Astrocyte (in vitro differentiated cells and primary cell): ENCODE measurements at regions not wholly inside any gene's neighbourhood (a gene's known extent, or its start where the extent isn't known, plus 50 kb on each side); places are given as distances from the start of the nearest gene placed in this dataset.

Source experiments
- DNase-seq: peaks from one replicate; pipeline ENCODE4 v3.0.0-alpha.2; 2010; ENCODE audit warnings: low read depth
- FAIRE-seq: peaks from 2 replicates; lab custom pipeline; 2011; peaks lifted over from hg19 to GRCh38; lab: Jason Lieb, UNC
- H2AFZ ChIP-seq: 2 replicates; pipeline ENCODE4 v1.6.0; 2012; ENCODE audit warnings: low read depth, low read length, inconsistent platforms
- H3K27ac ChIP-seq: 2 replicates; pipeline ENCODE4 v1.5.1; 2011; ENCODE audit warnings: low read depth, low read length, inconsistent platforms
- H3K27me3 ChIP-seq: 2 replicates; pipeline ENCODE4 v1.6.0; 2011; ENCODE audit warnings: low read length, inconsistent platforms; ENCODE audit not compliant: insufficient read depth
- H3K36me3 ChIP-seq: 2 replicates; pipeline ENCODE4 v1.5.1; 2011; ENCODE audit warnings: low read length, inconsistent platforms; ENCODE audit not compliant: insufficient read depth
- H3K4me1 ChIP-seq: 2 replicates; pipeline ENCODE4 v1.5.1; 2011; ENCODE audit warnings: low read length, inconsistent platforms; ENCODE audit not compliant: insufficient read depth
- H3K4me2 ChIP-seq: 2 replicates; pipeline ENCODE4 v1.6.0; 2012; ENCODE audit warnings: low read length, inconsistent platforms
- H3K4me3 ChIP-seq: 2 replicates; pipeline ENCODE4 v1.5.1; 2011; ENCODE audit warnings: low read depth, mild to moderate bottlenecking, low read length, inconsistent platforms; ENCODE audit not compliant: insufficient read depth
- H3K79me2 ChIP-seq: 2 replicates; pipeline ENCODE4 v1.6.0; 2012; ENCODE audit warnings: mild to moderate bottlenecking, low read length, inconsistent platforms; ENCODE audit not compliant: insufficient read depth
- H3K9ac ChIP-seq: 2 replicates; pipeline ENCODE4 v1.6.0; 2012; ENCODE audit warnings: mild to moderate bottlenecking, low read length, inconsistent platforms
- H3K9me3 ChIP-seq: 2 replicates; pipeline ENCODE4 v1.5.1; 2012; ENCODE audit warnings: low read depth, mild to moderate bottlenecking, low read length, inconsistent platforms; ENCODE audit not compliant: insufficient read depth
- H4K20me1 ChIP-seq: 2 replicates; pipeline ENCODE4 v1.6.0; 2012; ENCODE audit warnings: low read length, inconsistent platforms; ENCODE audit not compliant: insufficient read depth
- H3K27ac Mint-ChIP-seq: one replicate; pipeline ENCODE4 v1.8.0; 2021; ENCODE audit warnings: mild to moderate bottlenecking, mixed read lengths; ENCODE audit not compliant: unreplicated experiment
- H3K27me3 Mint-ChIP-seq: one replicate; pipeline ENCODE4 v1.8.0; 2021; ENCODE audit warnings: low read depth, mixed read lengths; ENCODE audit not compliant: unreplicated experiment
- H3K36me3 Mint-ChIP-seq: one replicate; pipeline ENCODE4 v1.8.0; 2021; ENCODE audit warnings: low read depth, mixed read lengths; ENCODE audit not compliant: unreplicated experiment
- H3K4me1 Mint-ChIP-seq: one replicate; pipeline ENCODE4 v1.8.0; 2021; ENCODE audit warnings: low read depth, mixed read lengths; ENCODE audit not compliant: unreplicated experiment
- H3K4me3 Mint-ChIP-seq: one replicate; pipeline ENCODE4 v1.8.0; 2021; ENCODE audit warnings: mild to moderate bottlenecking, moderate library complexity, mixed read lengths; ENCODE audit not compliant: unreplicated experiment
- H3K9me3 Mint-ChIP-seq: one replicate; pipeline ENCODE4 v1.8.0; 2021; ENCODE audit warnings: mild to moderate bottlenecking, mixed read lengths; ENCODE audit not compliant: unreplicated experiment
- EZH2 ChIP-seq: IDR thresholded peaks from 2 replicates; pipeline ENCODE4 v1.6.1; 2012; ENCODE audit warnings: mild to moderate bottlenecking, low read length, inconsistent platforms; ENCODE audit not compliant: insufficient read depth
- TF ChIP-seq, protein P1 (sequence below): IDR thresholded peaks from 2 replicates; pipeline ENCODE4 v1.5.1; 2011; ENCODE audit warnings: low read depth, mild to moderate bottlenecking, inconsistent platforms, low read length, moderate library complexity; ENCODE audit not compliant: insufficient read depth

DNA sequence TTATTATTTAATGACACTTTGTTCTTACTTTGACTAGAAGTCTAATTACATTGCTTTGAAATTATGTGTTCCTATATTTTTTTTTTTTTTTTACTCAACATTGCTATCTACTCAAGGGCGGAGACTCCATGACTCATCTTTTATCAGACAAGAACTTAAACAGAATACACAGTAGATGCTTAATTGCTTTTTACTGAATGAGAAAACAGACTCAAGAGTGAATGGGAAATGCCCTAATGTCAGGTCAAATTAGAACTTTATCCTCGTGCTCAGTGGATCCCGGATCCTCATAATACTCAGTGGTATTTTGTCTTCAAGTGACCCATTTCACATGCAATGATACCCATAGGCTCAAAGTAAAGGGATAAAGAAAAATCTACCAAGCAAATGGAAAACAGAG, 954.5 kb upstream of the IGFBP7 start:
- no peak overlapping the region for H3K9ac ChIP-seq
- H4K20me1 ChIP-seq, result no peaks in the 10 kb centered on the region
- no peak overlapping the region for H3K27ac Mint-ChIP-seq
- no peak overlapping the region for H3K4me2 ChIP-seq
- H3K9me3 ChIP-seq, result no peaks in the 10 kb centered on the region
- no peaks in the 10 kb centered on the region for H3K36me3 ChIP-seq
- no peaks in the 10 kb centered on the region for H3K27me3 ChIP-seq
- no peak overlapping the region for H2AFZ ChIP-seq
- H3K4me1 ChIP-seq, result no peaks in the 10 kb centered on the region
- no peaks in the 10 kb centered on the region for H3K27me3 Mint-ChIP-seq
- no peaks in the 10 kb centered on the region for H3K9me3 Mint-ChIP-seq
- DNase-seq (no peak), FAIRE-seq (no peak)
- no peak overlapping the region for H3K27ac ChIP-seq
- H3K36me3 Mint-ChIP-seq, result no peaks in the 10 kb centered on the region
- no peak overlapping the region for H3K4me3 ChIP-seq
- no peak for TF ChIP-seq EZH2
- TF ChIP-seq, protein P1, sequence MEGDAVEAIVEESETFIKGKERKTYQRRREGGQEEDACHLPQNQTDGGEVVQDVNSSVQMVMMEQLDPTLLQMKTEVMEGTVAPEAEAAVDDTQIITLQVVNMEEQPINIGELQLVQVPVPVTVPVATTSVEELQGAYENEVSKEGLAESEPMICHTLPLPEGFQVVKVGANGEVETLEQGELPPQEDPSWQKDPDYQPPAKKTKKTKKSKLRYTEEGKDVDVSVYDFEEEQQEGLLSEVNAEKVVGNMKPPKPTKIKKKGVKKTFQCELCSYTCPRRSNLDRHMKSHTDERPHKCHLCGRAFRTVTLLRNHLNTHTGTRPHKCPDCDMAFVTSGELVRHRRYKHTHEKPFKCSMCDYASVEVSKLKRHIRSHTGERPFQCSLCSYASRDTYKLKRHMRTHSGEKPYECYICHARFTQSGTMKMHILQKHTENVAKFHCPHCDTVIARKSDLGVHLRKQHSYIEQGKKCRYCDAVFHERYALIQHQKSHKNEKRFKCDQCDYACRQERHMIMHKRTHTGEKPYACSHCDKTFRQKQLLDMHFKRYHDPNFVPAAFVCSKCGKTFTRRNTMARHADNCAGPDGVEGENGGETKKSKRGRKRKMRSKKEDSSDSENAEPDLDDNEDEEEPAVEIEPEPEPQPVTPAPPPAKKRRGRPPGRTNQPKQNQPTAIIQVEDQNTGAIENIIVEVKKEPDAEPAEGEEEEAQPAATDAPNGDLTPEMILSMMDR, result no peak
- H3K79me2 ChIP-seq, result no peaks in the 10 kb centered on the region
- no peak overlapping the region for H3K4me3 Mint-ChIP-seq
- H3K4me1 Mint-ChIP-seq, result peaks cover 4% of the 10 kb centered on the region

DNA sequence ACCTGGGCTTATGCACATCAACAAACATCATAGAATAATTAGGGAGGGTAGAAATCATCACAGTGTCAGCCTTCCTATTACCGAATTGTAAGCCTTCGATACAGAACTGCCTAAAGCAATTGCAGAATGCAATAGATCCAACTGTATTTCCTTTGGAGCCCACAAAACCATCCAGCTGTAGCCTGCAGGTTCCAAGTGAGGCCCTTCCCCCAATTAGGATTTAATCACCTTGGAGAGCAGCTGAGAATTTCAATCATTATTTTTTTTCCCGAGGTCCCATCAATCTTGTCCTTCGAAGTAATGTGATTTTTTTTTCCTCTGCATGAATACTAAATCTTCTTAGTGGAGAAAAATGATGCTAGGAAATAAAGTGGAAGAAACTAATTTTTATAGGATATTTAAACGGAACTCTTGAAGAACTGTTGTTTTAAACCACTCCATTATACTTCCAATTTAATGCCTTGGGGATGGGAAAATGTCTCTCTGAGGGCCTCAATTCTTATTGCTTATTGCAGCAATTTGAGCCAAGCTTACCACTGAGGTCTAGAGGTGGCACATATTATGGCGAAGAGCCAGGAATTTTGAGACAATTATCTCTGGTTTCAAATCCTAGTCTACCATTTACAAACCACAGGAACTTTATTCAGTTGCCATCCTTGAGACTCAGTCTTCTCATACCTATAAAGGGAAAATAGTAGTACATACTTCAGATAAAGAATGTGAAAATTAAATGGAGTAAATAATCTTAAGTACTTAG, 953.4 kb upstream of the IGFBP7 start:
- Mint-ChIP-seq H3K36me3 (no peaks in the 10 kb centered on the region), H3K4me3 (no peak overlapping the region), H3K27me3 (no peaks in the 10 kb centered on the region), H3K27ac (no peak overlapping the region), H3K9me3 (no peaks in the 10 kb centered on the region), H3K4me1 (peaks cover 4% of the 10 kb centered on the region)
- no peak overlapping the region for H3K27ac ChIP-seq
- DNase-seq (no peak), FAIRE-seq (no peak)
- no peak overlapping the region for H2AFZ ChIP-seq
- H3K27me3 ChIP-seq, result no peaks in the 10 kb centered on the region
- no peaks in the 10 kb centered on the region for H3K36me3 ChIP-seq
- no peak overlapping the region for H3K4me3 ChIP-seq
- TF ChIP-seq EZH2, result no peak
- TF ChIP-seq, protein P1, result no peak
- no peaks in the 10 kb centered on the region for H3K4me1 ChIP-seq
- H3K4me2 ChIP-seq, result no peak overlapping the region
- no peaks in the 10 kb centered on the region for H4K20me1 ChIP-seq
- no peaks in the 10 kb centered on the region for H3K9me3 ChIP-seq
- H3K79me2 ChIP-seq, result no peaks in the 10 kb centered on the region
- no peak overlapping the region for H3K9ac ChIP-seq

DNA sequence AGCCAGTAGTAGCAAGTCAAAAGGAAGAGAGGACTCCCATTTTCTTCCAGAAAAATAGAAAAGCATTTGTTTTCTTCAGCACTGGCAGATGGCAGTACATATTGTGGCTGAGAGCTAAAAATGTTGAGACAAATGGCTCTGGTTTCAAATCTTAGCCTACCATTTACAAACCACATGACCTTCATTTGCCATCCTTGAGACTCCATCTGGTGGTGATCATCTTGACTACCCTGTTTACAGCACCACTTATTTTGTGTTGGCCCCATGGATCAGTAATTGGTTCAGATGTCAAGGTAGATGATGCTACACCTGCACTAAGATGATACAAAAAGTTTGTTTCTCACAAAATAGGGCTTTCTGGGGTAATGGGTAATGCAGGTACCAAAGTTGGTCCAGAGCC, 951.8 kb upstream of the IGFBP7 start:
- Histone ChIP-seq H2AFZ (no peak overlapping the region), H3K9ac (no peak overlapping the region), H3K79me2 (no peaks in the 10 kb centered on the region), H3K27me3 (no peaks in the 10 kb centered on the region), H3K4me2 (no peak overlapping the region), H3K4me1 (no peaks in the 10 kb centered on the region), H4K20me1 (no peaks in the 10 kb centered on the region), H3K27ac (no peak overlapping the region), H3K4me3 (no peak overlapping the region), H3K36me3 (no peaks in the 10 kb centered on the region), H3K9me3 (no peaks in the 10 kb centered on the region)
- TF ChIP-seq, protein P1, result no peak
- TF ChIP-seq EZH2, result no peak
- no peaks in the 10 kb centered on the region for H3K27me3 Mint-ChIP-seq
- FAIRE-seq (no peak), DNase-seq (no peak)
- H3K4me3 Mint-ChIP-seq, result no peak overlapping the region
- H3K27ac Mint-ChIP-seq, result no peak overlapping the region
- peaks cover 4% of the 10 kb centered on the region for H3K4me1 Mint-ChIP-seq
- H3K9me3 Mint-ChIP-seq, result no peaks in the 10 kb centered on the region
- no peaks in the 10 kb centered on the region for H3K36me3 Mint-ChIP-seq
